VCaP (cell line): ENCODE measurements at regions not wholly inside any gene's neighbourhood (a gene's known extent, or its start where the extent isn't known, plus 50 kb on each side); places are given as distances from the start of the nearest gene placed in this dataset.

Experiments used
- H3K27ac ChIP-seq: fragments of 450-650 bp; 2 replicates; pipeline ENCODE4 v1.5.1; 2017
- CTCF ChIP-seq: fragments of 450-650 bp; conservative IDR thresholded peaks from 2 replicates; pipeline ENCODE4 v1.5.1; 2017; ENCODE audit warnings: mild to moderate bottlenecking, moderate library complexity

DNA sequence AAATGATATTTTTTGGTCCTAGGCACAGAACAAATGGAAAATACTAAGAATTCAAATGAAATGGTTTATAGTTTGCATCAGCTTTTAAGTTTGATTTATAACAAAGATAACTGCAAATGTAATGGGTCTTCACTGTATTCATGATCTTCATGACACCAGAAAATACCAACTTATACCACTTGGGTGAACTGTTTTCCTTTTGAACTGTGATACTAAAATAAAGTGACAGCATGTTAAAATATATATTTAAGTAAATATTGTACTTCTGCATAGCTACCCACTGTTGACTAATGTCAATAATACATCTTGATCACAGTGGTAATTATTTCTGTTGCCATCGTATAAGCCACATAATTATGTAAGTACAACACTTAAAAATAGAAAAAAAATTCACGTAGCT, 442.0 kb upstream of the ANKRD30A start:
- no peak overlapping the region for H3K27ac ChIP-seq
- no peak for TF ChIP-seq CTCF

- TF ChIP-seq CTCF: no peak
- no peak overlapping the region for H3K27ac ChIP-seq
Observed at GRCh38 chr10:36681751-36682632, 443.4 kb upstream of the ANKRD30A start.

GRCh38 chr10:36679554-36679953, 445.8 kb upstream of the ANKRD30A start:
- TF ChIP-seq CTCF: no peak
- no peak overlapping the region for H3K27ac ChIP-seq

DNA sequence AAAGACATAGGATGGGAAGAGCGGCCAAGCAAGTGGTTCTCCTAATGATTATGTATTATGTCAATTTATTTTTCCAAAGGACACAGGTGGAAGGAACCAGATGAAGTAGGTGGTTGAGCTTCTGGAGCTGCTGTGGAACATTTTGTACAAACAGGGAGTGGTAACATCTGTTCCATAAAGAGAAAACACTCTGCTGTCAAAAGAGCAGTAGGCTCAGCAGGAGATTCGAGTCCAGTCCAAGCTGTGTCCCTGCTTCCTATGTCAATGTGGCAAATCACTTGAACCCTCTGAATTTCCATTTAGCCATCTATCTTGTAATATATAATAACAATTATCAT, 448.0 kb upstream of the ANKRD30A start:
- no peak for TF ChIP-seq CTCF
- H3K27ac ChIP-seq: no peak overlapping the region

DNA sequence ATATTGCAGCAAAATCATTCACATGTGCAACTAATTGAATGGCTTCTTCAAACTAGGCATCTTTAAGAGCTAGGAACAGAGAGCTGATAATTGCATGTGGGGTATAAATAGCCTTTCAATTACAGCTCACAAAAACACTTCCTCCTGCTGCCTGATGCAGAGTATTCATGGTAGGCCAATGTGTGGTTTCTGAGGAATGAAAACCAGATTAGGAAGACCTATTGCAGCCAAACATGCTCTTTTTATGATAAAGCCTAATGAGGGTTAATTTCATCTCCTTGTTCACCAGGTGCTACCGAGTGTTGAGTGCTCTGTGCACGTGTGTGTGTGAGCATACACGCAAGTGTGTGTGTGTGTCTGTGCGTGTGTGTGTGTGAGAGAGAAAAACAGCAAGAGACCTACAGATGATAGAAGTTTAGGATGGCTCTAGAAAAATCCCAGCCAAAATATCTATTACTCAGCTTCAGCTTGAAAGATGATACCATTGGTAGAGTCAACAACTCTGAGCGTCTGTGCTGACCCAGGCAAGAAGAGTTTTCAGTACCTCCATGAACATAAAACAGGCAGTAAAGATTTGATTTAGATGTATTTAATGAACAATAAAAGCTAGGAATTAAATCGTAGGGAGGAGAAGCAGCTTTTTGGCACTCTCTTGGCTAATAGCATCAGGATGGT, 448.5 kb upstream of the ANKRD30A start:
- no peak for TF ChIP-seq CTCF
- H3K27ac ChIP-seq: no peak overlapping the region

DNA sequence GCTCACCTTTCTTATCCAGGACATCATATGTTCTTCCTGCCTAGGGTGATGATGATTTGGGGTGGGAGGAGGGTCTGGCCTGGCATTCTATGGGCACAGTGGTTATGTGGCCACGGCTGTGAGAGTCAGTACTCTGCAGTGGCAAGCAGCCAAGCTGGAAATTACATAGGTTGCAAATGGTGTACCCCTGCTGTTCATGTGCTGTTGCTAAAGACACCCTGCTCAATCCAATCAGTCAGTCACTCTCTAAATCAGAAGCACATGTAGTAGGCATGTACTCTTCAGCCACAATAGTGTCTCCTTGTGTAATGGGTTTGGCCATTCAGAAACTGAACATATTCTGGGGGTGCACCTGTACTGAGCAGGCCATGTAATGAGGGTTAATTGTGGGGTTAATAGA, 449.1 kb upstream of the ANKRD30A start:
- no peak overlapping the region for H3K27ac ChIP-seq
- TF ChIP-seq CTCF: no peak

DNA sequence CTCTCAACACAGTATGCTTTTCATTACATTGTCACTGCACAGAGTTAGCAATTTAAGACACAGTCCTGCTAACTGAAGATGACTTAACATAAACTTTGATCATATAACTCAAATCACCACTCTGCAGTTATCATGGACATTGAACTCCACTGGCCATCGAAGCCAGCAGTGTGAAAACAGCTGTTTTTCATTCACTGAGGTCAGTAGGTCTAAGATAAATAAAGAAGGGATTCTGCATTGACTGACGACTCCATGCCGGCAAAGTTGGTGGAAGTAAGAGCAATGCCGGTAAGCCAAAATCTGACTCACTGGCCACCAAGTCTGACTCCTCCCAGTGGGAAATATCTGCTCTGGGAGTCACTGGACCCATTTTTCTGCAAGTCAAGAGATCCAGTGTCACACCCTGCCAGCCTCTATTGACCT, 449.9 kb upstream of the ANKRD30A start:
- H3K27ac ChIP-seq: no peak overlapping the region
- TF ChIP-seq CTCF: no peak
